ENCODE measurements at regions not wholly inside any gene's neighbourhood (a gene's known extent, or its start where the extent isn't known, plus 50 kb on each side); places are given as distances from the start of the nearest gene placed in this dataset.
"Not testable (repeated sequence)": the region's sequence is repeated elsewhere in the genome, so short reads cannot be mapped to it uniquely, and the experiment has no call there.

DNA sequence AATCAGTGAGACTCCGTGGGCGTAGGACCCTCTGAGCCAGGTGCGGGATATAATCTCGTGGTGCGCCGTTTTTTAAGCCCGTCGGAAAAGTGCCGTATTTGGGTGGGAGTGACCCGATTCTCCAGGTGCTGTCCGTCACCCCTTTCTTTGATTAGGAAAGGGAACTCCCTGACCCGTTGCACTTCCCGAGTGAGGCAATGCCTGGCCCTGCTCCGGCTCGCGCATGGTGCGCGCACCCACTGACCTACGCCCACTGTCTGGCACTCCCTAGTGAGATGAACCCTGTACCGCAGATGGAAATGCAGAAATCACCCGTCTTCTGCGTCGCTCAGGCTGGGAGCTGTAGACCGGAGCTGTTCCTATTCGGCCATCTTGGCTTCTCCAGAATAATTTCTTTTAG is 612.3 kb downstream of the RAPGEF2 start:
- TF ChIP-seq ZBTB21 (CRISPR knock-in tag; IDR thresholded peaks at IDR 0.05; ENCODE audit: borderline replicate concordance); JUN (CRISPR knock-in tag; IDR thresholded peaks at IDR 0.05); TEAD4 (CRISPR knock-in tag; IDR thresholded peaks at IDR 0.05); TCF7 (CRISPR knock-in tag; IDR thresholded peaks at IDR 0.05; ENCODE audit: low read depth); IRF2 (CRISPR knock-in tag; IDR thresholded peaks at IDR 0.05; ENCODE audit: borderline replicate concordance, low read depth); ZNF121 (CRISPR knock-in tag; IDR thresholded peaks at IDR 0.05); CTCF (IDR thresholded peaks at IDR 0.05): not testable (repeated sequence)
- TF ChIP-seq, protein P1, sequence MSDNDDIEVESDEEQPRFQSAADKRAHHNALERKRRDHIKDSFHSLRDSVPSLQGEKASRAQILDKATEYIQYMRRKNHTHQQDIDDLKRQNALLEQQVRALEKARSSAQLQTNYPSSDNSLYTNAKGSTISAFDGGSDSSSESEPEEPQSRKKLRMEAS (CRISPR knock-in tag; IDR thresholded peaks at IDR 0.05), result not testable (repeated sequence)

Measured in WTC11 (cell line).